ENCODE measurements at regions not wholly inside any gene's neighbourhood (a gene's known extent, or its start where the extent isn't known, plus 50 kb on each side); places are given as distances from the start of the nearest gene placed in this dataset.

- no peak for DNase-seq
Measured at GRCh38 chr6:151702851-151703658, 104.4 kb upstream of the ESR1 start.

- DNase-seq: no peak
Measured at GRCh38 chr6:151704383-151704782, 103.1 kb upstream of the ESR1 start.

- no peak for DNase-seq
Measured at GRCh38 chr6:151705993-151706733, 101.3 kb upstream of the ESR1 start.

- DNase-seq: no peak
Measured at GRCh38 chr6:151709329-151709728, 98.2 kb upstream of the ESR1 start.

- no peak for DNase-seq
Measured at GRCh38 chr6:151716526-151716932, 91.0 kb upstream of the ESR1 start.

GRCh38 chr6:151719070-151719469 lies 88.4 kb upstream of the ESR1 start:
- no peak for DNase-seq

- no peak for DNase-seq
Measured at GRCh38 chr6:151721146-151721545, 86.3 kb upstream of the ESR1 start.

GRCh38 chr6:151721671-151722070 lies 85.8 kb upstream of the ESR1 start:
- no peak for DNase-seq

GRCh38 chr6:151722342-151722741 lies 85.1 kb upstream of the ESR1 start:
- peak; percentile 41 for DNase-seq

- DNase-seq: no peak
Measured at GRCh38 chr6:151723152-151723551, 84.3 kb upstream of the ESR1 start.

- no peak for DNase-seq
Measured at GRCh38 chr6:151729829-151730495, 77.5 kb upstream of the ESR1 start.

GRCh38 chr6:151730496-151730870 lies 77.0 kb upstream of the ESR1 start:
- no peak for DNase-seq

- DNase-seq: no peak
Measured at GRCh38 chr6:151731313-151731712, 76.2 kb upstream of the ESR1 start.

GRCh38 chr6:151733680-151734320 lies 73.7 kb upstream of the ESR1 start:
- no peak for DNase-seq

GRCh38 chr6:151738267-151738666 lies 69.2 kb upstream of the ESR1 start:
- peak; percentile 59 for DNase-seq

GRCh38 chr6:151738960-151739359 lies 68.5 kb upstream of the ESR1 start:
- DNase-seq: no peak

- no peak for DNase-seq
Measured at GRCh38 chr6:151740820-151741219, 66.7 kb upstream of the ESR1 start.

- DNase-seq: no peak
Measured at GRCh38 chr6:151747896-151748295, 59.6 kb upstream of the ESR1 start.

- peak; percentile 8 for DNase-seq
Measured at GRCh38 chr6:151749341-151749740, 58.1 kb upstream of the ESR1 start.

- DNase-seq: no peak
Measured at GRCh38 chr6:151753581-151753980, 53.9 kb upstream of the ESR1 start.

GRCh38 chr6:151757506-151757955 lies 50.0 kb upstream of the ESR1 start:
- no peak for DNase-seq
